ENCODE measurements at regions not wholly inside any gene's neighbourhood (a gene's known extent, or its start where the extent isn't known, plus 50 kb on each side); places are given as distances from the start of the nearest gene placed in this dataset.
"Not testable (repeated sequence)": the region's sequence is repeated elsewhere in the genome, so short reads cannot be mapped to it uniquely, and the experiment has no call there.

DNA sequence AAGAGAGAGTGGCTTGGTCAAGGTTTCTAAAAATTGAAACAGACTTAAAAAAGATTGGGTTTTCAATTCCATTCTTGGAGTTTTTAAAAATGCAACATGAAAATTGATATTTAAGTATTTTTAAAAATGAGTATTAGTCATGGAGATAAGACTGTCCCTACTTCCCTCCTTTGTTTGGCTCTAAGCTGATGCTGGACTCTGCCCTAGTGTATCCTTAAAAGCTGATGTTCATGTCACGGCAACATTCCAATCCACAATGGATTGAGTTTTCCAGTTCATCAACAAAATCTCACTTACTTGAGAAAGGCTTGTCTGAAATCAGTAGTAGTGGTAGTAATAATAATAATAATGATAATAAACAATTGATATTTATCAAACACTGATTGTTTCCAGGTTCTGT, 119.0 kb upstream of the SLC38A2 start:
- no peak for DNase-seq (ENCODE audit: low read depth)

DNA sequence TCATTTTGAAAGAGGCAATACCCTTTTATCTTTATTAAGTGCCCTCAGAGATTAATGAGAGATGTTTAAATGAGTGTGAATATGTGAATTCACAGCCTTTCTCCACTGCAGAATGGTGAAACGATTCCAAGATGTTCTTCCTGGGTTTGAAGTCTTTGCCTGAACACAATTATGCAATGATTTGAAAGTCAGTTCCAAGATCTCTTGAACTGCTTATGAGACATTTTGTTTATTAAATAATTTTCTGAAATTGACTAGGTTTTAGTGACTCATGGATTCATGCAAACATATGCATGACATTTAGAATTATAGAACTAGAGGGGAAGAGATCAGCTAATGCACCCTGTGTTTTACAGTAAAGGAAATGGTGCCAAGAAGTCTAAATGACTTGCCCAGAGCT, 118.1 kb upstream of the SLC38A2 start:
- no peak for DNase-seq (ENCODE audit: low read depth)

DNA sequence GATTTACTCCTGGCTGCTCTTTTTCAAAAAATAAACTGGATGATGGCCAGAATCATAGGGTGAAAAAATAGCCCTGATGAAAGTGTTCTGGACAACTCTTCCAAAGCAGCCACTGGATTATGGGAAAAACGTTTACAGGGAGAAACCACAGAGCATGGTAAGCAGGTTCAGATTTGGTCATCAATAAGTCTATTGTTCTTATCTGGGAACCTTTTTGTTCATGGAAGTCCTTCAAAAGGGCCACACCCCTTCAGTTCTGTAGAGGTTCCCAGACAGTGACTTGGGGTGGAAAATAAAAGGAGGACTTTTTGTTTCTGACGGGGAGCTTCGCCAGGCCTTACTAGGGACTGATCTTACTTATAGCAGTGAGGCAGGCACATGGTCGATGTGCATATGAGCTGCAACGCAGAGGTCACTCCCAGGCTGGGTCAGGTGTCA, 117.4 kb upstream of the SLC38A2 start:
- no peak for DNase-seq (ENCODE audit: low read depth)

DNA sequence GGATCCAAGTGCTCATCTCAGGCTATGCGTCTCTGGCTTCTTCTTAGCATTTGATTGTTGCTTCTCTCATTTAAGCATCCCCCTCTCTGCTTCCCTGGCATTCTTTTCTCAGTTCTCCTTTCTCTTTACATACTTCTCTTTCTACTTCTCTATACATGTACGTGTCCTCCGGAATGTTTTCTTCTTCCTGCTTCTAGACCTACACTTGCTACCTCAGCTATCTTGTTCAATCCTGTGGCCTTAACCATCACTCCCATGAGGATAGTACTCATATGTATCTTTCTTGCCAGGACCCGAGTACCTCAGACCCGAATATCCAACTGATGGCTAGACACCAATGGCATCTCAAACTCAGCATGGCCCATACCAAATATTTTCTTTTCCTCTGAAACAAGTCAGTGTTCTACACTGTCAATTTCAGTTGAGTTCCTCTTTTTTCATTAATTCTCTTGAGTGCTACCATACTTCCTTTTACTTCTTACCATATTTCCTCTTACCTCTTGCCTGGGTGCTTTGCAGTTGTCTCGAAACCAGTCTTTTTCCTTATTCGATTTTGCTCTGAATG, 115.1 kb upstream of the SLC38A2 start:
- no peak for DNase-seq (ENCODE audit: low read depth)

DNA sequence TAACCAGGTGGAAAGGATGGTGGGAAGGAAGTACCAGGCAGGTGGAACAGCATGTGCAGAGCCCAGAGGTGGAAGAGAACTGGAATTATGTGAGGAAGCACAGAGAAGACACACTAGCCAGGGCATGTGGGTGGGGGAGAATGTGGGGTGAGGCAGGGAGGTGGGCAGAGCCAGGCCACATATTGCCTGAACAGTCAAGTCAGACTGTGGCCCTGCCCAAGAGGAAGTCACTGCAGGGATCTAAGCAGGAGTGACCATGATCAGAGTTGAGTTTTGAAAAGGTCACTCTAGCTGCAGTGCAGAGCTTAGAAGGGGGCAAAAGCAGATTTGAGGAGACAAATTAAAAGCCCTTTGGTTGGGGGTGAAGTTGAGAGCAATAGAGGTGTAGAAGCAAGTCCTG, 114.0 kb upstream of the SLC38A2 start:
- DNase-seq (ENCODE audit: low read depth) = no peak

DNA sequence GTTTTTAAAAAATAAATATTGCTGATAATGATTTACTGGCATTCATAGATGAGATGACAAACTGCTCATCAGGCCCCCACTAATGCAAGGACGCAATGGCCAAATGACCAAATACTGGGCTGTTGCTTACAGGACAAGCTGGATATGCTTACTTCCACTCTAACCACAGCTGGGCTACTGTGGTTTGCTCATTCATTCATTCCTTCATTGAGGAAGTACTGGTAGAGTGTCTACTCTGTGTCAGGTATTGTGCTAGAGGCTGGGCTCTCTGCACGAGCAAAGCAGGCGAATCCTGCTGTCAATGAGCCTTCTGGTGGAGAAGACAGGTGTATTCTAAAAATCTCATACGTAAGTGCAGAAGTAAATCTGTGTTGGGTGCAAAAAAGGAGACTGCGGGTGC, 113.3 kb upstream of the SLC38A2 start:
- no peak for DNase-seq (ENCODE audit: low read depth)

DNA sequence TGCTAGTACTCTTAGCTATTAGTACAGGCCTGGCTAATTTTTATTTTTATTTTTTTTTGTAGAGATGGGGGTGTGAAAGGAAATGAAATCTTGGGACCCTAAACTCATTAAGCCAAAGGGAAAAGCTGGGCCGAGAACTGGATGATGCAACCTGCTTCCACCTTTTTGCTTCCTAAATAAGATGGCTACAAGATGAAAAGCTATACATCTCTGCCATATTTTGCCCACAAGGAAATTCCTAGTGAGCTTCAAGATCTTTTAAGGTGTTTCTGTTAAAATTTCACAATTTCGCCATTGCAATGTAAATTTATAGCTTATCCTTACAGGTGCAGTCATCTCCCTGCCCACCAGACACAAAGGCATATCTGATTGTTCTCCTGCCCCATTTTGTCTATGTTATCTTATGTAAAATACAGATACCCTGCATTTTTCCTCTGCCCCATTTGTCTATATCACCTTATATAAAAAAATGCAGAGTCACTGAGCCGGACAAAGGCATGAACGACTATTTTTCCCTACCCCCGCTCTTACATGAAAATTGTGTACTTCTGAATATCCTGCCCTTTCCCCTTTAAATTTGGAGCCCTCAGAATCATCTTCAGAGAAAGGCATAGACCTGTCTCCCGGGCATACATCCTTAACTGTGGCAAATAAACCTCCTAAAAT, 112.0 kb upstream of the SLC38A2 start:
- DNase-seq (ENCODE audit: low read depth) = no peak

DNA sequence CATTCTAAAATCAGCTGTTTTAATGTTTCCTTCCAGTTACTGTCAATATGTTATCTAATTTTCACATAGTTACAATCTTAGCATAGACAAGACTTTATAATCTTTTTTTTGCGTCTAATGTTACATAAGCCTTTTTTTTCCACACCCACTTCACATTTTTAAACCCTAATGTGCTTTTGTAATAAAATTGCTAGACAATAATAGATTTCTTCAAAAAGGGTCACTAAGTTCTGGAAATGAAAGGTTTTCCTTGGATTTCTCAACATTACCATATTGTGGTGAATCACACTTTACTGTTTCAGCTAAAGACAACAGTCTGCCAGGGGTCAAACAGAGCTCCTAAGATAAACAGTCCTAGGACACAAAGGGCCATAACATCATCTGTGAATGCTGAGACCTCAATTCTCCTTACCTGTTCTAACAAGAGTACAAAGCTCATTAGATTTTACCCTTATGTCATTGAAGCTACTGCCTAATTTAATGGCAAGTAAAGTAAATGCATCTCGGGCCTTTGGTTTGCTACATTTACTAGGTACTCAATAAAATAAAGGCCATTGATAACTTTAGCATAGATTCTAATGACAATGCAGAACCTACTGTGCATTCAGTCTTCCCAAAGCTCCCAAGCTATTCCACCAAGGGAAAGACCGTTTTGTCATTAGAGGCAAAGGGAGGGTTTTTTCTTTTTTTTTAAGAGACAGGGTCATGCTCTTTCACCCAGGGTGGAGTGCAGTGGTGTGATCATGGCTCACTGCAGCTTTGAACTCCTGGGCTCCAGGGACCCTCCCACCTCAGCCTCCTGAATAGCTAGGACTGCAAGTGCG, 111.2 kb upstream of the SLC38A2 start:
- DNase-seq (ENCODE audit: low read depth) = no peak

DNA sequence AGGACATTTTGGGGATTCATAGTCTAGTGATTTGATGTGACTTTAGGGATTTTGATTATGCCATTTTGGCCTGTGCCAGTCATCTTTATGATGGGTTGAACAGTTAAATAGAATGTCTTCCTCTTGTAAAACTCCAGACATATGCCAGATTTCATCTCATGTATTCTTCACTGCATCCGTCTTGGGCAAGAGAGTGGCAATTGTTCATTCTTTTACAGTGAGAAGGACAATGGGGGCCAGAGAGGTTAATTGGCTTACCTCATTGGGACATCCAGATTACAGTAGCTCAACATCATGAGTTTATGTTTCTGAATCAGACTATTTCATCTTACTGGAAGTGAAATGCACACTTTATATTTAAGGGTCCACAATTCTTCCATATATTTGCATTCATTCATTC, 108.2 kb upstream of the SLC38A2 start:
- DNase-seq (ENCODE audit: low read depth) = no peak

DNA sequence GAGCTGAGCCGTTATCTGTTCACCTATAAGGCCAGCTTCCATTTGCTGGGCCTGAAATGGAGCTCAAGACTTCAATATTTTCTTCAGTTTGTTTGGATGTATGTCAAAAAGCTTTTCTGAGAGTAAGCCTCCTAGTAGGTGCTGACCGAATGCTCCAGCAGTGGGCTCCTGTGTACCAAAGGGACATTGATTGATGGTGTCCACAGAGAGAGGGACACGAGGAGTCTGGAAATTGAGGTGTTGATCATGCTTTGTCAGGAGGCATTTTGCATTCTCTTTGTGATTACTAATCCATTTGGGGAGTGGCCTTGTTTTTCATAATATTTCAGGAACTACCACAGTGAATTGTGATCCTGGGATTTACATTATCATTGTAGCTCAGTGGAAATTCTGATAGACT, 107.7 kb upstream of the SLC38A2 start:
- no peak for DNase-seq (ENCODE audit: low read depth)

DNA sequence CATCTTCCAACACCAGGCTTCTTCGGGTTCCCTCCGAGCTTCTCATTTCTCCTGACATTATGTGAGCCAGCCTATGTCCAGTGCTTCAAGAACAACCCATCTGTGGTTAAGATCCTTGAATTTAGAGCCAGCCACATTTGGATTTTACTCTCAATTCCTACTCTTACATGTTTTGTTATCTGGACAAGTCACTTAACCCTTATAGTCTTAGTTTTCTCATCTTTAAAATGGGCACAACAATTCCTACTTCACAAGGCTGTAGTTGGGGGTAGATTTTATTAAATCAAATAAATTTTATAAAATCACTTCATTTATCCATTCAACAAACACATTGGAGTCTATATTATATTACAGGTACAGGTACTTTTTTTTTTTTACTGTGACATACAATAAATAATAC, 105.5 kb upstream of the SLC38A2 start:
- DNase-seq (ENCODE audit: low read depth) = no peak

DNA sequence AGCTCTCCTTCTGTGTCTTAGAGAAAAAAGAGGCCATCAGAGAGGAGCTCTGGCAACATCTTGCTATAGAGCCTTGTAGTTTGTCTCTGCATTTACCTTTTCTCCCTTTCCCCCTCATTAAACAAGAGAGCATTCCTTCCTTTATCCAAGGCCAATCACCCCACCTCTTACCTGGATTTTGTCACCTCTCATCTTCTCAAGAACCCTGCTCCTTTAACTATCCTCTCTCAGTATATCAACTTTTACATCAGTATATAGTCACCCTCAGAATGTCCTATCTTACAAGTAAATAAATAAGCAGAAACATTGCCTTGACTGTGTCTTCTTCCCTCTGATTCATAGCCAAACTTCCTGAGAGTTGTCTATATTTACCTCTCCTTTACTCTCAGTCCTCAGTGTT, 105.0 kb upstream of the SLC38A2 start:
- DNase-seq (ENCODE audit: low read depth) = no peak

DNA sequence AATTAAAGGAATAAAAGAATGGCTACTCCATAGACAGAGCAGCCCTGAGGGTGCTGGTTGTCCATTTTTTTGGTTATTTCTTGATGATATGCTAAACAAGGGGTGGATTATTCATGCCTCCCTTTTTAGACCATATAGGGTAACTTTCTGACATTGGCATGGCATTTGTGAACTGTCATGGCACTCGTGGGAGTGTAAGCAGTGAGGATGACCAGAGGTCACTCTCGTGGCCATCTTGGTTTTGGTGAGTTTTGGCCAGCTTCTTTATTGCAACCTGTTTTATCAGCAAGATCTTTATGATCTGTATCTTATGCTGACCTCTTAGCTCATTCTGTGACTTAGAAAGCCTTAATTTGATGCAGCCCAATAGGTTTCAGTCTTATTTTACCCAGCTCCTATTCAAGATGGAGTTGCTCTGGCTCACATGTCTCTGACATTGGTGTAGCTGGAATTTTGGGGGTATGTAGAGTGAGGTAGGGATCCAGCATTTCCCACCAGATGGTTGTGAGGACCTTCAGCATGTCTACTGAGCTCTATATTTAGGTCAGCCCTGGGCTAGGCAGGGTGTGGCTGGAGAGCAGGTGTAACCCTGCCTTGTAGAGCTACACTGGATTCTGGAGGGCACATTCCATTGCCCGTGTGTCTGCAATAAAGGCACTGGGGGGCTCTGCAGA, 103.5 kb upstream of the SLC38A2 start:
- no peak for DNase-seq (ENCODE audit: low read depth)

DNA sequence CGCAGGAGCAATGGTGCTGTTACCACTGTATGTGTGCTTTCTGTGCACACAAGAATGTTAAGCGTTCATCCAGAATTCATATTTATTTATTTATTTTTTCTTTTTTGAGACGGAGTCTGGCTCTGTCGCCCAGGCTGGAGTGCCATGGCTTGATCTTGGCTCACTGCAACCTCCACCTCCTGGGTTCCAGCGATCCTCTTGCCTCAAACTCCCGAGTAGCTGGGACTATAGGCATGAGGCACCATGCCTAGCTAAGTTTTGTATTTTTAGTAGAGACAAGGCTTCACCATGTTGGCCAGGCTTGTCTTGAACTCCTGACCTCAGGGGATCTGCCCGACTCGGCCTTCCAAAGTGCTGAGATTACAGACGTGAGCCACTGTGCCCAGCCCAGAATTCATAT, 101.8 kb upstream of the SLC38A2 start:
- DNase-seq (ENCODE audit: low read depth) = not testable (repeated sequence)

DNA sequence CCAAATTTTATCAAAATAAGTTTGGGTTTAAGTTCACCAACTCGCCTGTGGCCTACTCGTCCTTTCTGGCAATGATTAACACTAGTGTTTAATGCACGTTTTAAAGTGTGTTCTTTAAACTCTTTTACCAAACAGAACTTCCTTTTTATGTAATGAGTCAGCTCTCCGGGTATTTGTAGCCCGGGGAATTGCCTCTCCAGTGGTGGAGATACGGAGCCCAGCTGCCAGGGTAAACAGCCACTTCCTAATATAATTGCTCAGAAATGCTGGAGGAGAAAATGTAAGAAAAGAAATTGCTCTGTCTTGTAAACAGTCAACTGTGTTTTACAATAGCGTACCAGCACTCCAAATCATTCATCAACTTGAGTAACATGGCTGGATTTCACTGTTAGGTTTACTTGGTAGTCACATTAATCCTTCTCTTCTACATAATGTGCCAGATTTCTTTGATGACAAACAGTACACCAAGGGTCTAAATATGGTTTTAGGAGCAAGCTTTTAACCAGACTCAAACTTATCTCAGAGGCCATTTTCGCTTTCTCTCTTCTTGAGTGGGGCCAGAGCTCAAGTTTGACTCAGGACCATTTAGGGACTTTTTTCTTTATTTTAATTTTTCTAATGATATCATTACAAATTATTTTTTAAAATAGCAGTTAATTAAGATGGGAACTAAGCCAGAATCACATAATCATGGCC, 101.2 kb upstream of the SLC38A2 start:
- no peak for DNase-seq (ENCODE audit: low read depth)

DNA sequence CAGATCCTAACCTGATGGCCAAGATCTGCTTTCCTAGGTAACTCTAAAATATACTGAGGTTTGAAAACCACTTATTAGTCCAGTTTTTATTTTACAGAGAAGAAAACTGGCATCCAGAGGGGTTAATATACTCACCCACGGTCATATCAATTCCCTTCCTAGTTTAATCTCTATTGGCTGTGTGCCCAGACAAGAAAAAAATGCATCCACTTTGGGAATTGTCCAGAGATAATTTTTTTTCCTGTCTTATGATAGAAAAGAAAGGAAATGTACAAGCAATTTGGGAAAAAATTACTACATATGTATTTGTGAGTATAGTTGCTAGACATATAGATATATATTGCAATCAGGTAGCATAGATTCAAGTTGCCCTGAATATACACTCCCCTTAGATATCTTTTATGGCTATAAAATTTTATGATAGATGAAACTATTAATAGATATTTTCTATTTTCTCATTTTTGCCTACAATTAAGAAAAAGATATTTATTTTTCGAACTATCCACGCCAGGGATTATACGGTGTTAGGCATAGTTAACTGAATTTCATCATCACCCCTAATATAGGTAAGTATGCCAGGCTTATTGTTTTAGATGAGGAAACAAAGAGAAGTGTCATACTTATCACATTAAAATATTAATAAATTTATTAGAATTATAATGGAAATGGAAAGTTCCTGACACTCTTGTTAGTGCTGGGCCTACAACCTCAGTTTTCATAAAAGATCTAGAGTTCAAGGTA, 100.5 kb upstream of the SLC38A2 start:
- no peak for DNase-seq (ENCODE audit: low read depth)

DNA sequence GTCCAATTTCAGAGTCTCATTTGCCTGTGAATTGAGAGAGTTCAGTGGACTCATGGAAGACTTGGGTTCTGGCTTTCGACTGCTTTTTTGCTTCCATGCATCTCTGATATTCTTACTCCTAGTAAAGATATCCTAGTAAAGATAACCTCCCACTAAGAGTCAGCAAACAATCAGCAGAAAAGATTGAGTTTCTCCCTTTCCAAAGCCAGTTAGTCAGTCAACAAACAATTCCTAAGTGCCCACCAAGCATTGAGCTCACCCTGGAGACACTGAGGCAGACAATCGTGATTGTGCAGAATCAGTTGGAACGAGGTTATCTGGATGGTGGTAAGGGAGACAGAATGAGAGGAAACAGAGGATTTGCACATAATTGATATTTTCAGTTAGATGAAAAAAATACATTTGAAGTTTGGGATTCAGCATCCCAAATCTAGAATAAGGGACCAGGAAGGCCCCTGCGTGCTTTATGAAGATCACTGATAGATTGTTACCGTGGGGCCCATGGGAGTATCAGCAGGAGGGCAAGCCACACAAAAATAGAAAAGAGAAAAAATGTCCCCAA, 99.7 kb upstream of the SLC38A2 start:
- DNase-seq (ENCODE audit: low read depth) = no peak

DNA sequence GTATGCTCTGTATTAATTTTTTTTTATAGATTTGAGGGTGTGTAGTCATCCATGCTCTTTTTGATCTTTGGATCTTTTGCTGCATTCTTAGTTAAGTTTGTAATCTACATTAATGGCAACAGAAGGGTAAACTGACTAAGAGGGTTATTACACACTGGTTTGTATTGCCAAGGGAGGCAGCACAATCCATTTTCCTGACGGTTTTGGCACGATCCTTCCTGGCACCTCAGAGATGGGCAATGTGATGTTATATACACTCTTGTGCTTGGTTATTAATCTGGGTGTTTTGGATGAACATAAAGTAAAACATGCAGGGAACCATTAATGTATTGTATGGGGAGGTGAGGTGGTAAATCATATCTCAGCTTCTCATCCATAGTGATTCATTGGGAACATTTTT, 98.8 kb upstream of the SLC38A2 start:
- DNase-seq (ENCODE audit: low read depth) = no peak

DNA sequence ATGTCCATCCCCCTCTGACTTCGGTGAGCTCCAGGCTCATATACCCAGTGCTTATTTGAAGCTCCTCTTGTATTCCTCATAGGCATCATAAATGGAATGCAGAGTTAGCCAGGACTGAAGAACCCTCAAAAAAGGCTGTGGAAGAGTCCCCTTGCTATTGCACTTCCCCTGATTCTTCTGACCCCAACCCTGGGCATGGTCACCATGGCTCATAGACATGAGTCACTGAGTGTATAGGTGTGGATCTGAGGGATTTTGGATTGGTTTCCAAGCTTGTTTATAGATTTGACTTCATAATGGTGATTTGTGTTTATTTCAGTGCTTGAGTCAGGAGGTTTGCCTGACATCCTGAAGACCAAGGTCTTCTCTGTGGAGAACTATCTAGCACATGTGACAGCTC, 98.4 kb upstream of the SLC38A2 start:
- DNase-seq (ENCODE audit: low read depth) = no peak

DNA sequence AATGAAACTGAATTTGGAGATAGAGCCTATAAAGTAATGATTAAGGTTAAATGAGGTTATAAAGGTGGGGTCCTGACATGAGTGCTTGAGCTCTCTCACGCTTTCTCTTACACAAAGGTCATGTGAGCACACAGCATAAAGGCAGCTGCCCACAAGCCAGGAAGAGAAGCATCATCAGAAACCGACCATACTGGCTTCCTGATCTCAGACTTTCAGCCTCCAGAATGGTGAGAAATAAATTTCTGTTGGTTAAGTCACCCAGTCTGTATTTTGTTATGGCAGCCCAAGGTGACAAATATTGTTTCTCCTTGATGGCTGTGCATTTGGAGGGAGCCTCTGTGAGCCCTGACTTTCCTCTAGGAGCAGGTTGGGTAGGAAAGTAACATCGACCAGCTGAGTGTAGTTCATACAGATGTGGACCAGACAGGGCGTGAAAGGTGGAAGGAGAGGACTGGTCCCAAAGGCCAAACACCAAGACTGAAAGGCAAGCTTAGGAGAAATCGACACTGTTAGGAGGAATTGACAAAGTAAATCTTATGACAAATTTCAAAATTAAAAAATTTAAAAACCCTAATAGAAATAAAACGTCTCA, 97.6 kb upstream of the SLC38A2 start:
- no peak for DNase-seq (ENCODE audit: low read depth)

DNA sequence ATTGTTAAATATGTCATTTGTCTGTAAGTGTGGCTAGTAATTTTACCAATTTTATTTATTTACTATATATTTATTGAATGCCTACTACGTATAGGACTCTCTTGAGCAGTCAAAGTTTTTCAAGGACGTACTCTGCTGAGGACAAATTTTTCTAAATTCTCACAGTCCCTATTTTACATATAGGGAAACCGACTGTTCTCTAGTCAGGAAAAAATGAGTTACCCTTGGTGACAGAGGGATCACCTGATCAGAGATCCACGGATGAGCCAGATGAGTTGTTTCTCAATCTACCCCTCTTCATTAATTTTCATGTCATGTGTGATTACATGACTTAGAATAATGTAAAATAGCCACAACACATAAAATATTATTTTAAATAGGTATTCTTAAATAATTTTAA, 96.2 kb upstream of the SLC38A2 start:
- DNase-seq (ENCODE audit: low read depth) = no peak

Measured in T-helper 22 cell (primary cell).